Esophagus squamous epithelium (tissue), 5 donors: ENCODE measurements at regions not wholly inside any gene's neighbourhood (a gene's known extent, or its start where the extent isn't known, plus 50 kb on each side); places are given as distances from the start of the nearest gene placed in this dataset.

Experiments
- DNase-seq: peaks from one replicate; lab custom pipeline; 2025; lab: John Stamatoyannopoulos, UW
- H3K27ac ChIP-seq, 4 donors: fragments of 200-600 bp; sonication (generic); one replicate each; pipeline ENCODE4 v1.5.1; 2016 to 2019; ENCODE audit warnings: mild to moderate bottlenecking in 1 of 4
- H3K27me3 ChIP-seq, 4 donors: fragments of 200-600 bp; sonication (generic); 1 replicate in 3 of 4; 2 replicates in 1 of 4; pipeline versions ENCODE4 v1.5.1 to v1.6.0; 2017 to 2021; ENCODE audit warnings: antibody characterized with exemption in 1 of 4
- H3K36me3 ChIP-seq, 3 donors: fragments of 200-600 bp; sonication (generic); one replicate each; pipeline ENCODE4 v1.5.1; 2016 to 2019
- H3K4me1 ChIP-seq, 3 donors: fragments of 200-600 bp; sonication (generic); one replicate each; pipeline ENCODE4 v1.5.1; 2017 to 2019
- H3K4me3 ChIP-seq, 4 donors: fragments of 200-600 bp; sonication (generic); 1 replicate in 3 of 4; 2 replicates in 1 of 4; pipeline ENCODE4 v1.5.1; 2016 to 2019; ENCODE audit warnings: mild to moderate bottlenecking in 2 of 4, moderate library complexity in 1 of 4
- H3K9me3 ChIP-seq, 3 donors: fragments of 200-600 bp; sonication (generic); one replicate each; pipeline ENCODE4 v1.5.1; 2016 to 2019
- CTCF ChIP-seq, 6 experiments: fragments of 450-650 bp in 4 of 6; fragments of 200-600 bp in 2 of 6; sonication (generic) in 2 of 6; IDR thresholded peaks; one replicate each; pipeline ENCODE4 v1.5.1; 2016 to 2019; ENCODE audit warnings: antibody characterized with exemption in 6 of 6, mild to moderate bottlenecking in 4 of 6, moderate library complexity in 4 of 6
- POLR2A ChIP-seq, 4 donors: fragments of 450-650 bp; IDR thresholded peaks; one replicate each; pipeline ENCODE4 v1.6.1; 2017; ENCODE audit warnings: antibody characterized with exemption in 4 of 4, mild to moderate bottlenecking in 4 of 4, moderate library complexity in 3 of 4
- WGBS, 2 donors: methylation state at CpG; one replicate each; pipeline ENCODE4 v1.1.5; 2018; 5-methylcytosine and 5-hydroxymethylcytosine counted together
- intact Hi-C: fragments of 100-400 bp; cut with DNase I; formaldehyde crosslinking; loops from one replicate; pipeline ENCODE4 v1.15.0; 2022
- donor health status: DM: yes; HTN: yes; CAD: no.

GRCh38 chr6:22110061-22110460 lies 186.8 kb downstream of the PRL start:
- TF ChIP-seq CTCF (IDR thresholded peaks at IDR 0.05) (no peak), POLR2A (IDR thresholded peaks at IDR 0.05) (no peak)
- Histone ChIP-seq H3K27ac (no peak overlapping the region), H3K4me1 (peaks cover 0 to 17% (median 7%) of the 10 kb centered on the region in 3 donors), H3K4me3 (no peak overlapping the region), H3K9me3 (no peaks in the 10 kb centered on the region), H3K27me3 (no peaks in the 10 kb centered on the region), H3K36me3 (no peaks in the 10 kb centered on the region)
- DNase-seq = no peak
- intact Hi-C loops = no loop called here
- 63 to 75% methylated on average over 5 to 6 of the region's 6 CpGs for WGBS, 2 donors

- DNase-seq = no peak
- intact Hi-C loops = no loop called here
- Histone ChIP-seq H3K27ac (peak overlapping the region in 1 of 4 donors; percentile 2), H3K9me3 (no peaks in the 10 kb centered on the region), H3K36me3 (no peaks in the 10 kb centered on the region), H3K4me3 (no peak overlapping the region), H3K4me1 (peaks cover 0 to 17% (median 7%) of the 10 kb centered on the region in 3 donors), H3K27me3 (no peaks in the 10 kb centered on the region)
- TF ChIP-seq CTCF (IDR thresholded peaks at IDR 0.05) (no peak), POLR2A (IDR thresholded peaks at IDR 0.05) (no peak)
- WGBS, 2 donors = 55 to 68% methylated on average over 2 of the region's 2 CpGs
These were observed 184.4 kb downstream of the PRL start for GRCh38 chr6:22112461-22112860.

GRCh38 chr6:22113026-22113766 lies 183.6 kb downstream of the PRL start:
- TF ChIP-seq POLR2A (IDR thresholded peaks at IDR 0.05) (no peak), CTCF (IDR thresholded peaks at IDR 0.05) (no peak)
- intact Hi-C loops = no loop called here
- Histone ChIP-seq H3K9me3 (no peaks in the 10 kb centered on the region), H3K27ac (peak overlapping the region in 2 of 4 donors; percentile 47 to 68), H3K4me1 (peaks cover 0 to 17% (median 7%) of the 10 kb centered on the region in 3 donors), H3K36me3 (no peaks in the 10 kb centered on the region), H3K27me3 (no peaks in the 10 kb centered on the region), H3K4me3 (no peak overlapping the region)
- 23 to 60% methylated on average over 4 of the region's 4 CpGs for WGBS, 2 donors
- DNase-seq = no peak

- no peaks in the 10 kb centered on the region for H3K36me3 ChIP-seq
- intact Hi-C loops = no loop called here
- H3K27ac ChIP-seq = no peak overlapping the region
- no peaks in the 10 kb centered on the region for H3K9me3 ChIP-seq
- no peak overlapping the region for H3K4me3 ChIP-seq
- WGBS, 2 donors = 74 to 77% methylated on average over 5 of the region's 5 CpGs
- DNase-seq = no peak
- H3K4me1 ChIP-seq = peaks cover 0 to 17% (median 7%) of the 10 kb centered on the region in 3 donors
- TF ChIP-seq CTCF (IDR thresholded peaks at IDR 0.05) (no peak), POLR2A (IDR thresholded peaks at IDR 0.05) (no peak)
- no peaks in the 10 kb centered on the region for H3K27me3 ChIP-seq
These were observed 181.3 kb downstream of the PRL start for GRCh38 chr6:22115559-22115958.

- H3K4me3 ChIP-seq = no peak overlapping the region
- intact Hi-C loops = no loop called here
- no peaks in the 10 kb centered on the region for H3K27me3 ChIP-seq
- no peak overlapping the region for H3K27ac ChIP-seq
- no peaks in the 10 kb centered on the region for H3K36me3 ChIP-seq
- DNase-seq = no peak
- 75 to 77% methylated on average over 2 of the region's 2 CpGs for WGBS, 2 donors
- TF ChIP-seq CTCF (IDR thresholded peaks at IDR 0.05) (no peak), POLR2A (IDR thresholded peaks at IDR 0.05) (no peak)
- peaks cover 0 to 14% (median 7%) of the 10 kb centered on the region in 3 donors for H3K4me1 ChIP-seq
- H3K9me3 ChIP-seq = no peaks in the 10 kb centered on the region
These were observed 179.2 kb downstream of the PRL start for GRCh38 chr6:22117631-22118030.
